ENCODE measurements at regions not wholly inside any gene's neighbourhood (a gene's known extent, or its start where the extent isn't known, plus 50 kb on each side); places are given as distances from the start of the nearest gene placed in this dataset.
"Not testable (repeated sequence)": the region's sequence is repeated elsewhere in the genome, so short reads cannot be mapped to it uniquely, and the experiment has no call there.

DNA sequence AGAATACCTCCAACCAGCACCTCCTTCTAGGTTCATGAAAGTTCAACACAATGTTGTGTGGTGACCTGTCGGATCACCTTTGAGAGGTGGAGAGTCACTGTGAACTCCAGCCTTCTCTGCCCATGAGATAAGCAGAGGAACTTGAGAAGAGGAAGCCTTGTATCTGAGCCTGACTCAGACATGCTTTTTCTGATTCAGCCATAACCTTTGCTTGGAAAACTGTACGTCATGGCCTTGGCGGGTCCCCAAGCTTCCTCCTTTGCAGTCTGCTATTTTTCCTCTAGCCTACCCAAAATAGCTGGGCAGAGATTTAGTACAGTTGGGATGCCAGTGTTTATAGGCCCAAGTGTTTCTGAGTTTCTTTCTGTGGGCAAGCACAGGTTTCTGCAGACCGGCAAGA lies 274.7 kb downstream of the CETN3 start:
- DNase-seq (ENCODE audit: low spot score): peak; percentile 64

GRCh38 chr5:90134381-90134780 lies 275.2 kb downstream of the CETN3 start:
- DNase-seq (ENCODE audit: low spot score): no peak

- no peak for DNase-seq (ENCODE audit: low spot score)
Observed at GRCh38 chr5:90133941-90134340, 275.6 kb downstream of the CETN3 start.

DNA sequence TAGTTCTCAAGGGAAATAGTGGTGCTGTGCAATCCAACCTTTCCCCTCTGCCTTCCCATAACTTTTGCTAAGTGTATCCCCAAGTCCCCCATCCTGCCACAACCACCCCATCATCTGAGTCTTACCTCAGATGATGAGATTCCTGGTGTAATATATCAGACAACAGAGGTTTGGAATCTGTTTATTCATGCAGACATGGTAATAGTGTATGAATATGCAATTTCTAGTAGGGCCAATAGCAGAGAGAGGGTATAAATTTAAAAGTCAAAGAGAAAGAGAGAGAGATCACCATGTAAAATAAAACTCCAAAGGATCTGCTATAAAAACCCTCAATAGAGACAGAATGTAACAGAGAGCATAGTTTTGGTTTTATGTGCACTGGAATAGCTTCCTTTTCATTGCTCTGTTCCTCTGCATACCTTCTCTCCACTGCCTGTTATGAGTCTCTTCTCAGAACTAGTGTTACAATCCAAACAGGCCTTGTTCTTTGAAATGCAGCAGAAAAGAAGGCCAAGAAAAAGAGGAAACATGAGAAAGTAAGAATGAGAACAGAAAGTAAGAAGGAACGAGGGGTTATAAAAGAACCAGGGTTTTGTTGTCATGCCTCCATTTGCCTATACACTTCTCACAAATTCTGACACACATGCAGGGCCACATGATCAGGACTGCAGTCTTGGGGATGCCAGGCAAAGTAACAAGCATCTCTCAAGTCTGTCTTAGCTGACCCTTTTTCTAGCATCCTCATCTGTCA lies 278.0 kb downstream of the CETN3 start:
- DNase-seq (ENCODE audit: low spot score): peak; percentile 51

DNA sequence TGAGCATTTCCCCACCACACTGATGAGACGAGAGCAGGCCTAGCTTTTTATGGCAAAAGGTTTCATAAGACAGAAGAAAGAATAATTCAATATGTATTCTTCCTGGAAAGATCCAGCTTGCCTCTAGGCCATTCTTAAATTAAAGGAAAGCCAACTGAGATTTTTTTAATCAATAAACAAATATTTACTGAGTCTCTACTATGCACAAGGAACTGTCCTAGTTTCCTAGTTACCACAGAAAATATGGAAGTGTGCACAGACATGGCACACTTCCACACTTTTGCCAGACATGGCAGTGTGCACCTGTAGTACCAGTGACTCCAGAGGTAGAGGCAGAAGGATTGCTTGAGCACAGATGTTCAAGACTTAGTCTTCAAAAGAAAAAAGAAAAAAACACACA lies 281.0 kb downstream of the CETN3 start:
- DNase-seq (ENCODE audit: low spot score): no peak

- DNase-seq (ENCODE audit: low spot score): no peak
Observed at GRCh38 chr5:90119531-90119971, 290.0 kb downstream of the CETN3 start.

GRCh38 chr5:90117005-90117404 lies 292.6 kb downstream of the CETN3 start:
- DNase-seq (ENCODE audit: low spot score): no peak

- DNase-seq (ENCODE audit: low spot score): no peak
Observed at GRCh38 chr5:90113108-90113507, 296.4 kb downstream of the CETN3 start.

GRCh38 chr5:90112033-90112692 lies 297.4 kb downstream of the CETN3 start:
- no peak for DNase-seq (ENCODE audit: low spot score)

GRCh38 chr5:90111364-90112032 lies 298.1 kb downstream of the CETN3 start:
- DNase-seq (ENCODE audit: low spot score): no peak

DNA sequence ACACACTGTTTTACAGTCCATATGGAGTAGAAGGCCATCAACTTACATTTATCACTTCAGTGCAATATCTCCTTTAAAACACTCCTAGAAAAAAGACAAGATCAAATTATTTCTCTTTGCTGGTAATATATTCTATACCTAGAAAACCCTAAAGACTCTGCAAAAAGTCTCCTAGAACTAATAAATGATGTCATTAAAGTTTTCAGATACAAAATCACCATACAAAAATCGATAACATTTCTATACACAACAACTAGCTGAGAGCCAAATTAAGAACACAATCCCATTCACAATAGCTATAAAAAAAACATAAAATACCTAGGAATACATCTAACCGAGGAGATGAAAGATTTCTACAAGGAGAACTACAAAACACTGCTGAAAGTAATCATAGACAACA lies 300.3 kb downstream of the CETN3 start:
- no peak for DNase-seq (ENCODE audit: low spot score)

DNA sequence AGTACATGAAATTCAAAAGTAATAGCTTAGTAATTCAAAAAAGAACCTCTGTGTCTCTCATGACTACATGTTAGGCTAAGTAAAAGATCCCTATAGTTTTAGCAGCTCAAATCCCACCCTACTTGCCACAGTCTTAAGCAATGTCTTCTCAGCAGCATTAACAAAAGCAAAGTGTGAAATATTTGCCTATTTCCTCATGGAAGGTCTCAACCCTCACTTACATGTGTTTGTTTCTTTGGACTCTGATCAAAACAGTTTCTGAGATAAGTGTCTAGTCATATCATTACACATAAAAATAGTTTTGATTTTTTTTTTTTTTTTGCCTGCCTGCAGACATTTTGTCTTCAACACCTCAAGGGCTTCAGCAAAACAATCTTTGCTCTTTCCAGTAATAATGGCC lies 310.5 kb downstream of the CETN3 start:
- DNase-seq (ENCODE audit: low spot score): no peak

DNA sequence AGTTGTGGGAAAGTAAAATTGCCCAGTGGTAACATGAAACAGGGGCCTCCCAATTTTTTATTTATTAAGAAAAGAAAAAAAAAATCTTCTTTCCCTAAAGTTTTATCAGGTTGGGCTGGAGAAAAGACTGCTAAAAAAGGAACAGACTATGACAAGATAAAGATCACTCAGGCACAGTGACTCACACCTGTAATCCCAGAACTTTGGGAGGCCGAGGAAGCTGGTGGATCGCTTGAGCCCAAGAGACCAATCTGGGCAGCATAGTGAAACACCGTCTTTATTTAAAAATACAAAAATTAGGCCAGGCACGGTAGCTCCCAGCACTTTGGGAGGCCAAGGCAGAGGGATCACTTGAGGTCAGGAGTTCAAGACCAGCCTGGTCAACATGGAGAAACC lies 312.5 kb downstream of the CETN3 start:
- DNase-seq (ENCODE audit: low spot score): no peak

- DNase-seq (ENCODE audit: low spot score): no peak
Observed at GRCh38 chr5:90096415-90097081, 313.0 kb downstream of the CETN3 start.

- no peak for DNase-seq (ENCODE audit: low spot score)
Observed at GRCh38 chr5:90095292-90096060, 314.1 kb downstream of the CETN3 start.

DNA sequence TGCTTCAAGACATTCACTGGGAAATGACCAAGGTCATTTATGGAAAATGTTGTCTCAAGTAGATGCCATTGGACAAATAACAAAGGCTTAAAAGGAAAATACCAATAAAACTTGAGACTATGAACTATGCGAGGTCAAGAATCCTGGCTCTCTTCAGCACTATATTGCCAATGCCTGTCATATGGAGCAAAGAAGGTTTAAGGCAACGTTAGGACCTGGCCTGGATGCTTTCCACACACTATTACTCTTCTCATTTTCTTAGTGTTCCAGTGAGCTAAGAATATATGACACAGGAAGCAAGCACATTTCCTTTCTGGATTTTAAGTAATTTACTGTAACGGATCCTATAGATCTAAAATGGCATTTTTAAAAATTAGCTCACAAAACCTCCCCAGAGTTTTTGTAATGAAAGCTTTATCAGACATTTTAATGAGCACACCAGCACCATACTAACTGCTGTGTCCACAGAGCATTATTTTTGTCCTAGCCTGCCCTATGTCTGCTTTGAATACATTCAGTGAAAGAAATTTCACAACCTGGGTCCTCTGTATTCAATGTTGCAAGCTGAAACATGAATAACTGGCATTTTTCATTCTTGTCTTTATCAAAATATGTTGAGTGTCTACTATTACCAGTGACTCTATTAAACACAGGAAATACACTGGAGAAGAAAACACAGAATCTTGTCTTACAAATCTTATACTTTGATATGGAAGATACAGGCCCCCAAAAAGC lies 315.6 kb downstream of the CETN3 start:
- no peak for DNase-seq (ENCODE audit: low spot score)

- DNase-seq (ENCODE audit: low spot score): no peak
Observed at GRCh38 chr5:90092734-90093133, 316.8 kb downstream of the CETN3 start.

GRCh38 chr5:90084342-90084741 lies 325.2 kb downstream of the CETN3 start:
- DNase-seq (ENCODE audit: low spot score): no peak

DNA sequence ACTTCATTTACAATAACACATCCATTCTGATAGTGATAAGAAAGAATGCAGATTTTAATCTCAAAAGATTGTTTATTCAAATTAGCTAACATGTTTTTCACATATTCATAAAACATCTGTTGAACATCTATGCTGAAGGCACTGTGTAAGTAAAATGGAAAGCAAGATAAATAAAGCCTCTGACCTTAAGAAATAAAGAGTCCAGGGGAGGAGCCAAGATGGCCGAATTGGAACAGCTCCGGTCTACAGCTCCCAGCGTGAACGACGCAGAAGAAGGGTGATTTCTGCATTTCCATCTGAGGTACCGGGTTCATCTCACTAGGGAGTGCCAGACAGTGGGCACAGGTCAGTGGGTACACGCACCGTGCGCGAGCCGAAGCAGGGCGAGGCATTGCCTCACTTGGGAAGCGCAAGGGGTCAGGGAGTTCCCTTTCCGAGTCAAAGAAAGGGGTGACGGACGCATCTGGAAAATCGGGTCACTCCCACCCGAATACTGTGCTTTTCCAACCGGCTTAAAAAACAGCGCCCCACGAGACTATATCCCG lies 336.5 kb downstream of the CETN3 start:
- not testable (repeated sequence) for DNase-seq (ENCODE audit: low spot score)

DNA sequence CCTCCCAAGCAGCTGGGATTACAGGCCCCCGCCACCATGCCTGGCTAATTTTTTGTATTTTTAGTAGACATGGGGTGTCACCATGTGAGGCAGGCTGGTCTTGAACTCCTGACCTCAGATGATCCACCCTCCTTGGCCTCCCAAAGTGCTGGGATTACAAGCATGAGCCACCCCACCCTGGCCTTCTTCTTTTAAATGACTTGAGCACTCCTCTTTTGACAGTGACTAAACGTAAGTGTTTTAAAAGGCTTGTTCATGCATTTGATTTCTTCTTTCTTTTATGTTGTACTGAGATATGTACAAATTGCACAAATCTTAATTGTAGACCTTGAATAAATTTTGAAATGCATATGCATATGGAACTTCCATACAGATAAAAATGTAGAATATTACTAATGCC lies 337.9 kb downstream of the CETN3 start:
- DNase-seq (ENCODE audit: low spot score): no peak

GRCh38 chr5:90071066-90071465 lies 338.5 kb downstream of the CETN3 start:
- DNase-seq (ENCODE audit: low spot score): no peak
